Gastroesophageal sphincter (tissue), 3 donors: ENCODE measurements at regions not wholly inside any gene's neighbourhood (a gene's known extent, or its start where the extent isn't known, plus 50 kb on each side); places are given as distances from the start of the nearest gene placed in this dataset.

Experiments
- EP300 ChIP-seq: sonication (generic); formaldehyde crosslinking; IDR thresholded peaks from one replicate; pipeline ENCODE4 v1.6.1; 2017; ENCODE audit warnings: antibody characterized with exemption, mild to moderate bottlenecking
- POLR2A ChIP-seq, 2 donors: fragments of 450-650 bp; IDR thresholded peaks; one replicate each; pipeline ENCODE4 v1.6.1; 2017; ENCODE audit warnings: antibody characterized with exemption in 2 of 2, mild to moderate bottlenecking in 2 of 2, moderate library complexity in 1 of 2
- POLR2AphosphoS5 ChIP-seq: sonication (generic); formaldehyde crosslinking; IDR thresholded peaks from one replicate; pipeline ENCODE4 v1.6.1; 2017; ENCODE audit warnings: antibody characterized with exemption
- TF ChIP-seq, protein P1 (sequence below), 4 experiments: fragments of 200-600 bp in 2 of 4; fragments of 450-650 bp in 2 of 4; sonication (generic) in 1 of 4; IDR thresholded peaks; one replicate each; pipeline ENCODE4 v1.5.1; 2017 to 2019; ENCODE audit warnings: antibody characterized with exemption in 4 of 4, mild to moderate bottlenecking in 2 of 4, moderate library complexity in 2 of 4

DNA sequence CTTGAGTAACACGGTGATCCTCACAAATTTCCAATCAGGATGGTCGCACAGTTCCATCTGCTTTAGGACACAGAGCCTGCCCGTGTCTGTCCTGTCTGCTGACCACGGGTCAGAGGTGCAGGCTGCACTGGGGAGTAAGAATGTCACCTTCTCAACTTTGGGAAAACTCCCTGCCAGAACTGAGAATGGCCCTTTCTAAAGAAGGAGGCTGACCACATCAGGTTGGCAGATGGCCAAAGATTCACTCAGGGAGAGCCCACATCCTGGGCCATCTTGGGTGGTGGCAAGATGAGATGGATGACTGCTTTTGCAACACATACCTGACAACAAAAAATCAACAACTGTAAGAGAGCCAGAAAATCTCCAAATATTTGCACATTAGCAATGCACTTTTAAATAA is 101.9 kb downstream of the IGLL1 start:
- TF ChIP-seq, protein P1, sequence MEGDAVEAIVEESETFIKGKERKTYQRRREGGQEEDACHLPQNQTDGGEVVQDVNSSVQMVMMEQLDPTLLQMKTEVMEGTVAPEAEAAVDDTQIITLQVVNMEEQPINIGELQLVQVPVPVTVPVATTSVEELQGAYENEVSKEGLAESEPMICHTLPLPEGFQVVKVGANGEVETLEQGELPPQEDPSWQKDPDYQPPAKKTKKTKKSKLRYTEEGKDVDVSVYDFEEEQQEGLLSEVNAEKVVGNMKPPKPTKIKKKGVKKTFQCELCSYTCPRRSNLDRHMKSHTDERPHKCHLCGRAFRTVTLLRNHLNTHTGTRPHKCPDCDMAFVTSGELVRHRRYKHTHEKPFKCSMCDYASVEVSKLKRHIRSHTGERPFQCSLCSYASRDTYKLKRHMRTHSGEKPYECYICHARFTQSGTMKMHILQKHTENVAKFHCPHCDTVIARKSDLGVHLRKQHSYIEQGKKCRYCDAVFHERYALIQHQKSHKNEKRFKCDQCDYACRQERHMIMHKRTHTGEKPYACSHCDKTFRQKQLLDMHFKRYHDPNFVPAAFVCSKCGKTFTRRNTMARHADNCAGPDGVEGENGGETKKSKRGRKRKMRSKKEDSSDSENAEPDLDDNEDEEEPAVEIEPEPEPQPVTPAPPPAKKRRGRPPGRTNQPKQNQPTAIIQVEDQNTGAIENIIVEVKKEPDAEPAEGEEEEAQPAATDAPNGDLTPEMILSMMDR (IDR thresholded peaks at IDR 0.05): no peak
- no peak for TF ChIP-seq POLR2AphosphoS5
- no peak for TF ChIP-seq POLR2A (IDR thresholded peaks at IDR 0.05)
- no peak for TF ChIP-seq EP300
